ENCODE measurements at regions not wholly inside any gene's neighbourhood (a gene's known extent, or its start where the extent isn't known, plus 50 kb on each side); places are given as distances from the start of the nearest gene placed in this dataset.

- DNase-seq = no peak
Observed at GRCh38 chr10:133035952-133036351, 51.8 kb upstream of the ADGRA1 start.

- no peak for DNase-seq
Observed at GRCh38 chr10:133034762-133035161, 53.0 kb upstream of the ADGRA1 start.

GRCh38 chr10:133034092-133034491 lies 53.6 kb upstream of the ADGRA1 start:
- no peak for DNase-seq

- DNase-seq = no peak
Observed at GRCh38 chr10:133033742-133034048, 54.0 kb upstream of the ADGRA1 start.

GRCh38 chr10:133032976-133033741 lies 54.6 kb upstream of the ADGRA1 start:
- DNase-seq = no peak

GRCh38 chr10:133032231-133032630 lies 55.5 kb upstream of the ADGRA1 start:
- no peak for DNase-seq

GRCh38 chr10:133031541-133032125 lies 56.1 kb upstream of the ADGRA1 start:
- DNase-seq = no peak

- DNase-seq = no peak
Observed at GRCh38 chr10:133030781-133031180, 56.9 kb upstream of the ADGRA1 start.

- no peak for DNase-seq
Observed at GRCh38 chr10:133030126-133030525, 57.6 kb upstream of the ADGRA1 start.

GRCh38 chr10:133028956-133029355 lies 58.8 kb upstream of the ADGRA1 start:
- DNase-seq = no peak

- no peak for DNase-seq
Observed at GRCh38 chr10:133028158-133028557, 59.6 kb upstream of the ADGRA1 start.

GRCh38 chr10:133027482-133027881 lies 60.2 kb upstream of the ADGRA1 start:
- DNase-seq = no peak

GRCh38 chr10:133026726-133027395 lies 60.9 kb upstream of the ADGRA1 start:
- no peak for DNase-seq

- no peak for DNase-seq
Observed at GRCh38 chr10:133026171-133026570, 61.6 kb upstream of the ADGRA1 start.

GRCh38 chr10:133025558-133026090 lies 62.1 kb upstream of the ADGRA1 start:
- DNase-seq = no peak

- DNase-seq = no peak
Observed at GRCh38 chr10:133024704-133025557, 62.8 kb upstream of the ADGRA1 start.

- no peak for DNase-seq
Observed at GRCh38 chr10:133023216-133023843, 64.4 kb upstream of the ADGRA1 start.

GRCh38 chr10:133022776-133023100 lies 65.0 kb upstream of the ADGRA1 start:
- no peak for DNase-seq

- no peak for DNase-seq
Observed at GRCh38 chr10:133021963-133022775, 65.6 kb upstream of the ADGRA1 start.

- DNase-seq = no peak
Observed at GRCh38 chr10:133021116-133021962, 66.4 kb upstream of the ADGRA1 start.

All from fibroblast of skin of scalp (primary cell).